ENCODE measurements at regions not wholly inside any gene's neighbourhood (a gene's known extent, or its start where the extent isn't known, plus 50 kb on each side); places are given as distances from the start of the nearest gene placed in this dataset.

GRCh38 chr21:26759731-26760130 lies 85.5 kb downstream of the ADAMTS1 start (continued):
- TF ChIP-seq FOXK1 (CRISPR knock-in tag; IDR thresholded peaks at IDR 0.05) (no peak), CDX4 (CRISPR knock-in tag; IDR thresholded peaks at IDR 0.05; ENCODE audit: borderline replicate concordance) (no peak), ARID4B (CRISPR knock-in tag; IDR thresholded peaks at IDR 0.05; ENCODE audit: borderline replicate concordance) (no peak), ELF4 (CRISPR knock-in tag; IDR thresholded peaks at IDR 0.05; ENCODE audit: low read depth) (no peak)

- no peaks in the 10 kb centered on the region for H3K9me3 Mint-ChIP-seq
Observed at GRCh38 chr21:26758083-26758880, 86.9 kb downstream of the ADAMTS1 start.

GRCh38 chr21:26756491-26757159 lies 88.6 kb downstream of the ADAMTS1 start:
- Mint-ChIP-seq H3K4me3 (no peak overlapping the region), H3K4me1 (no peaks in the 10 kb centered on the region), H3K36me3 (no peaks in the 10 kb centered on the region), H3K9me3 (no peaks in the 10 kb centered on the region), H3K27me3 (ENCODE audit: low read depth) (no peaks in the 10 kb centered on the region; the same call in 1 of the 2 replicates), H3K27ac (no peak overlapping the region)
- POLR2A ChIA-PET, result no interaction called here
- no peak for ATAC-seq
- CTCF ChIA-PET, result interaction anchor here (1.2 to 1.4 kb wide), 2 partner anchors 24 to 39 kb away, joined by 3 read pairs; no protein-coding TSS in a partner anchor
- DNase-seq (ENCODE audit: low spot score), result no peak
- TF ChIP-seq TEAD1 (CRISPR knock-in tag; IDR thresholded peaks at IDR 0.05) (no peak), MXD4 (CRISPR knock-in tag; IDR thresholded peaks at IDR 0.05; ENCODE audit: borderline replicate concordance) (no peak), ZNF423 (CRISPR knock-in tag; IDR thresholded peaks at IDR 0.05) (no peak), CREB1 (CRISPR knock-in tag; IDR thresholded peaks at IDR 0.05) (no peak), ZNF281 (CRISPR knock-in tag; IDR thresholded peaks at IDR 0.05) (no peak), STAT6 (CRISPR knock-in tag; conservative IDR thresholded peaks at IDR 0.05; ENCODE audit: low read depth) (no peak), ZSCAN18 (CRISPR knock-in tag; IDR thresholded peaks at IDR 0.05) (no peak), ZNF532 (CRISPR knock-in tag; IDR thresholded peaks at IDR 0.05; ENCODE audit: borderline replicate concordance) (no peak), JAZF1 (CRISPR knock-in tag; IDR thresholded peaks at IDR 0.05) (no peak)

More at GRCh38 chr21:26758083-26758880, 86.9 kb downstream of the ADAMTS1 start:
- TF ChIP-seq ZNF423 (CRISPR knock-in tag; IDR thresholded peaks at IDR 0.05), result no peak
- CTCF ChIA-PET, result interaction anchor here (1.2 to 1.4 kb wide), 2 partner anchors 25 to 40 kb away, joined by 3 read pairs; no protein-coding TSS in a partner anchor
- Mint-ChIP-seq H3K27ac (no peak overlapping the region), H3K36me3 (no peaks in the 10 kb centered on the region), H3K4me3 (no peak overlapping the region), H3K4me1 (no peaks in the 10 kb centered on the region), H3K27me3 (ENCODE audit: low read depth) (no peaks in the 10 kb centered on the region; the same call in 1 of the 2 replicates)
- POLR2A ChIA-PET, result no interaction called here
- ATAC-seq (no peak), DNase-seq (ENCODE audit: low spot score) (no peak)
